T47D (cell line): ENCODE measurements at regions not wholly inside any gene's neighbourhood (a gene's known extent, or its start where the extent isn't known, plus 50 kb on each side); places are given as distances from the start of the nearest gene placed in this dataset.

Experiments
- DNase-seq, 2 experiments: peaks; one replicate each; pipeline versions ENCODE4 v3.0.0 to v3.0.0-alpha.2; 2011 to 2012; ENCODE audit warnings: low read depth in 1 of 2, low spot score in 1 of 2
- JUND ChIP-seq: IDR thresholded peaks from 2 replicates; pipeline ENCODE4 v1.6.1; 2012; ENCODE audit warnings: low read depth
- in situ Hi-C: cut with HindIII; loops from 2 replicates; pipeline ENCODE4 v1.10.0; 2016; ENCODE audit warnings: low sequenced_read_pairs, low pct_unique_long_range_greater_than_20kb

GRCh38 chr3:166257715-166258114 lies 420.5 kb upstream of the BCHE start:
- in situ Hi-C loops = no loop called here
- no peak for DNase-seq
- TF ChIP-seq JUND = no peak

- in situ Hi-C loops = no loop called here
- no peak for TF ChIP-seq JUND
- DNase-seq = peak in 1 of 2 experiments; percentile 24
Observed at GRCh38 chr3:166248784-166249183, 411.6 kb upstream of the BCHE start.

- in situ Hi-C loops = no loop called here
- no peak for DNase-seq
- TF ChIP-seq JUND = no peak
Observed at GRCh38 chr3:166243511-166243910, 406.3 kb upstream of the BCHE start.

GRCh38 chr3:166223120-166223519 lies 385.9 kb upstream of the BCHE start:
- in situ Hi-C loops = no loop called here
- DNase-seq = no peak

GRCh38 chr3:166211451-166211850 lies 374.2 kb upstream of the BCHE start:
- TF ChIP-seq JUND = no peak
- DNase-seq = no peak
- in situ Hi-C loops = no loop called here

More at GRCh38 chr3:166223120-166223519, 385.9 kb upstream of the BCHE start:
- TF ChIP-seq JUND = no peak

GRCh38 chr3:166209701-166210100 lies 372.5 kb upstream of the BCHE start:
- in situ Hi-C loops = no loop called here
- TF ChIP-seq JUND = no peak
- no peak for DNase-seq

- TF ChIP-seq JUND = no peak
- in situ Hi-C loops = no loop called here
- DNase-seq = no peak
Observed at GRCh38 chr3:166205158-166205557, 367.9 kb upstream of the BCHE start.

GRCh38 chr3:166201476-166201875 lies 364.3 kb upstream of the BCHE start:
- in situ Hi-C loops = no loop called here
- DNase-seq = no peak
- no peak for TF ChIP-seq JUND

- in situ Hi-C loops = no loop called here
- no peak for DNase-seq
- TF ChIP-seq JUND = no peak
Observed at GRCh38 chr3:166199491-166199890, 362.3 kb upstream of the BCHE start.

- in situ Hi-C loops = no loop called here
- TF ChIP-seq JUND = no peak
- DNase-seq = no peak
Observed at GRCh38 chr3:166195808-166196207, 358.6 kb upstream of the BCHE start.

GRCh38 chr3:166191411-166191810 lies 354.2 kb upstream of the BCHE start:
- no peak for TF ChIP-seq JUND
- in situ Hi-C loops = no loop called here
- DNase-seq = no peak

- no peak for DNase-seq
- TF ChIP-seq JUND = no peak
- in situ Hi-C loops = no loop called here
Observed at GRCh38 chr3:166190360-166190759, 353.1 kb upstream of the BCHE start.

GRCh38 chr3:166187237-166187636 lies 350.0 kb upstream of the BCHE start:
- DNase-seq = no peak
- TF ChIP-seq JUND = no peak
- in situ Hi-C loops = no loop called here

- DNase-seq = no peak
- TF ChIP-seq JUND = no peak
- in situ Hi-C loops = no loop called here
Observed at GRCh38 chr3:166186003-166186402, 348.8 kb upstream of the BCHE start.
